ENCODE measurements at regions not wholly inside any gene's neighbourhood (a gene's known extent, or its start where the extent isn't known, plus 50 kb on each side); places are given as distances from the start of the nearest gene placed in this dataset.

DNA sequence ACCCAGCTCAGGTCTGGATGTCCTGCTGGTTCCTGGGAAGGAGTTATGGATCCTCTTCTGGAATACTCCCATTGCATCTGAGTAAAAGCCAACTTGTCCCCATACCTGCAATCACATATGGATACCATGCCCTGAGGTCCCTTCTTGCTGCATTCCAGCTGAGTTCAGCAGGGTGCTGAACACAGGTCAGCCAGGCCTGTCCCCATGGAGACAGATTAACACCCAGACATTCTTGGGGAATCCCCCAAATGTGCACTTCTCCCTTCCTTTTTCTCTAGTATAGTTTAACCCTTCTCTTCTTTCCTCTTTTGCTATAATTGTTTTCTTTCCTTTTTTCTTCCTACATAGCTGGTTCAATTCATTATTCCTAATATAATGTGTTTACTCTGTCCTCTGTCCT is 799.6 kb upstream of the HS6ST1 start:
- DNase-seq (ENCODE audit: low read depth, low spot score), result no peak
- TF ChIP-seq, protein P1, sequence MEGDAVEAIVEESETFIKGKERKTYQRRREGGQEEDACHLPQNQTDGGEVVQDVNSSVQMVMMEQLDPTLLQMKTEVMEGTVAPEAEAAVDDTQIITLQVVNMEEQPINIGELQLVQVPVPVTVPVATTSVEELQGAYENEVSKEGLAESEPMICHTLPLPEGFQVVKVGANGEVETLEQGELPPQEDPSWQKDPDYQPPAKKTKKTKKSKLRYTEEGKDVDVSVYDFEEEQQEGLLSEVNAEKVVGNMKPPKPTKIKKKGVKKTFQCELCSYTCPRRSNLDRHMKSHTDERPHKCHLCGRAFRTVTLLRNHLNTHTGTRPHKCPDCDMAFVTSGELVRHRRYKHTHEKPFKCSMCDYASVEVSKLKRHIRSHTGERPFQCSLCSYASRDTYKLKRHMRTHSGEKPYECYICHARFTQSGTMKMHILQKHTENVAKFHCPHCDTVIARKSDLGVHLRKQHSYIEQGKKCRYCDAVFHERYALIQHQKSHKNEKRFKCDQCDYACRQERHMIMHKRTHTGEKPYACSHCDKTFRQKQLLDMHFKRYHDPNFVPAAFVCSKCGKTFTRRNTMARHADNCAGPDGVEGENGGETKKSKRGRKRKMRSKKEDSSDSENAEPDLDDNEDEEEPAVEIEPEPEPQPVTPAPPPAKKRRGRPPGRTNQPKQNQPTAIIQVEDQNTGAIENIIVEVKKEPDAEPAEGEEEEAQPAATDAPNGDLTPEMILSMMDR (IDR thresholded peaks at IDR 0.05; ENCODE audit: low read depth, low read length), result no peak
- in situ Hi-C loops (cut with HindIII; ENCODE audit: low sequenced_read_pairs), result no loop called here
- no peak overlapping the region for H3K4me3 ChIP-seq (ENCODE audit: low read depth, low read length)

DNA sequence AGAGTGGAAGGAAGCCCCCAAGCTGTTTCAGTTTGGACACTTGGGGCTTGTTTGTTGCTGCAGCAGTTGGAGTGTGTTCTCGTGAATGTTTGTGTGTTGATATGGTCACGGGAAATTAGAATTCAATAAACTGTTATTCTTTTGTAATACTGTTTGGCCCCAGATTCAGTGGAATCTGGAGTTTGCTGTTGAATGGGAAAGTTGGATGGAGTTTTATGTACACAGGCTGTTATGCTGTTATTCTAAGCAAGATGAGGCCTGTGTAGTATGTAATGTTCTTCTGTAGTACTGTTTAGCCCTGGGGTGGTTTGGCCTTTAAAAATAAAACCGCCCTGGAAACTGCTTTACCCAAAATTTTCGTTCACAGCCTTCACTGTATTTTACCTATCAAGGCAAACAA is 810.4 kb upstream of the HS6ST1 start:
- in situ Hi-C loops (cut with HindIII; ENCODE audit: low sequenced_read_pairs), result no loop called here
- TF ChIP-seq, protein P1 (IDR thresholded peaks at IDR 0.05; ENCODE audit: low read depth, low read length), result no peak
- no peak for DNase-seq (ENCODE audit: low read depth, low spot score)
- no peak overlapping the region for H3K4me3 ChIP-seq (ENCODE audit: low read depth, low read length)

DNA sequence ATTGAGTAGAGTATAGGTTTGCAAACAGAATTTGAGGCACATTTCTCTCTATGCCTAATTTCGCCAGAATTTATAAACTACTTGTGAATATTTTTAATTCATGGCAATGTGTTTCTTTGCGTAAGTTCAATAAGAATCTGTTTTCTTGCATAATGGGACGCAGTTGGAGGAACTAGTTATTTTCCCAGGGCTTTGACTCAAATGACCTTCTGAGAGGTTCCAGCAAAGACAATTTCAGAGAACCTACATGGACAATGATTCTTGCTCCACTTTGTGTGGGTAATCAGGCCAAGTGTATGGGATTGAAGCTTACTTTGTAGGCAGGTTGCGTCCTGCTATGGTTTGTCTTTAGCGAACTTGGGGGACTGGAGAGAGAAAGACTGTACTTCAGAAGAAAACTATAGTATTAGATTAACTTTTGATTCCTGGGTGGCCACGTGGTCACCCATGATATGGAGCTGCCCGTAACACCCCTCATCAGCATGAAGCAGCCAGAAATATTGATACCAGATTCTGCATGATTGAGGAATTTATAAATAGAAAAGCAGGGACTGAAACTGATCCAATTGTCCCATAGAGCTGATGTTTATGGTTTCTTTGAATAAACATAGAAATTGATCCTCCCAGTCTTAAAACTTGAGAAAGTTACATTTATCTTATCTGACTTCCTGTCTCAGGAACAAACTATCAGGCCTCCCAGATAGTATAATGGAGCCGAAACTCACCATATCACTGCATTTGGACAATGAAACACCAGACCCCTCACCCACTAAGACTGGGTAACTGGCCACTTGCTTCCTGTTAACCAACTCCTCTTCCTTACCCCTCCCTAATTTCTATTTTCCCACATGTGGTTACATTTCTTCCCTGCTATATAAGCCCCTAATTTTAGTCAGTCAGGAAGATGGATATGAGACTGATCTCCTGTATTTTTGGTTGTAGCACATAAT is 815.3 kb upstream of the HS6ST1 start:
- DNase-seq (ENCODE audit: low read depth, low spot score), result no peak
- TF ChIP-seq, protein P1 (IDR thresholded peaks at IDR 0.05; ENCODE audit: low read depth, low read length), result no peak
- in situ Hi-C loops (cut with HindIII; ENCODE audit: low sequenced_read_pairs), result no loop called here
- no peak overlapping the region for H3K4me3 ChIP-seq (ENCODE audit: low read depth, low read length)

DNA sequence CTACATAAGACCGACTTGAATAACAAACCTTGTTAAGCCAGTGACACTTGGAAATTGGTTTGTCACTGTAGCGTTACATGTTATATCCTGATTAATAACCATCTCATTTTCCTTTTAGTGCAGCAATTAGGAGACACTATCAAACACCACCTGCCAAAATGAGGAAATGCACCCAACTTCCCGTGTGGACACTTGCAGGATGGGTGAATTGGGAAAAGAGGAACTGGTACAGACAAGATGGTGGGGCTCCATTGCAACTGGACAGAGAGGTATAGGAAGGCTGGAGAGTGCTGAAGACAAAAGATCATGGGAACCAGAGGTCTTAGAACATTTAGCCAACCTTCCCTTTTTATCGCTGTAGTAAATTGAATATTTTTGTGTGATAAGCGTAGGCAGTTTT is 816.3 kb upstream of the HS6ST1 start:
- in situ Hi-C loops (cut with HindIII; ENCODE audit: low sequenced_read_pairs), result no loop called here
- no peak for DNase-seq (ENCODE audit: low read depth, low spot score)
- TF ChIP-seq, protein P1 (IDR thresholded peaks at IDR 0.05; ENCODE audit: low read depth, low read length), result no peak
- no peak overlapping the region for H3K4me3 ChIP-seq (ENCODE audit: low read depth, low read length)

DNA sequence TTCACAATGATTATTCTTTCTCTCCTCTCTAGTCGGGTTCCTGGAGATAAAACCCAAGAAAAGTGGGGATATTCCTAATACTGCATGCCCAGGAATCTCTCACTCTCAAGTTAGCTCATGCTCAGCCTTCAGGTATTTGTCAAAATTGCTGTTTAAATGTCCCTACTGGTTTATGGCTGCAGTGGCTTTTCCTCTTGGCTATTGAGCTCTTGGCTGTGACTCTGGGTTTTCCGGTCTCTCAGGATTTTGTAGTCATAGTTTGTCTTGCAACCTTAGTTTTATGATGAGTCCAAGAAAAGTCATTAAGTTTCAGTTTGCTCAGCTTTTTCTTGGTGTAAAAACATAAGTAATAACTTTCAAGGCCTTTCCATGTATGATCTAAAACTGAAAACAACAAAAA is 820.7 kb upstream of the HS6ST1 start:
- no peak for DNase-seq (ENCODE audit: low read depth, low spot score)
- H3K4me3 ChIP-seq (ENCODE audit: low read depth, low read length), result no peak overlapping the region
- in situ Hi-C loops (cut with HindIII; ENCODE audit: low sequenced_read_pairs), result no loop called here
- TF ChIP-seq, protein P1 (IDR thresholded peaks at IDR 0.05; ENCODE audit: low read depth, low read length), result no peak

DNA sequence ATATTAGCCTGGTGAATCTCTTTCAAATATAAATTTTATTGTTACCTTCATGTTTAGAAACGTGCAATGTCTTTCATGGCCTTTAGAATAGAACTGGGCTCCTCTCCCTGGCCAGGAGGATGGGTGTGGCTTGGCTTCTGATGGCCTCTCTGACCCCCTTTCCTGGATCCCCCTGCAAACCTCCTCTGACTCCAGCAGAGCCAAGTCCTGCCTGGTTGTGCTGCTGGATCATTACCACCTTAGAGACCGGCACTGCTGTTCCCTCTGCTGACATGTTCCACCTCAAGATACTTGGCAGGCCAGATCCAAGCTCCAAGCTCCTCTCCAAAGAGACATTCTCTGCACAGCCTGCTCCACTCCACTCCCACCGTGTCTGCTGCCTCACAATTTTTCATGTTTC is 823.8 kb upstream of the HS6ST1 start:
- no peak overlapping the region for H3K4me3 ChIP-seq (ENCODE audit: low read depth, low read length)
- TF ChIP-seq, protein P1 (IDR thresholded peaks at IDR 0.05; ENCODE audit: low read depth, low read length), result no peak
- in situ Hi-C loops (cut with HindIII; ENCODE audit: low sequenced_read_pairs), result no loop called here
- no peak for DNase-seq (ENCODE audit: low read depth, low spot score)
